Fibroblast of lung (primary cell): ENCODE measurements at regions not wholly inside any gene's neighbourhood (a gene's known extent, or its start where the extent isn't known, plus 50 kb on each side); places are given as distances from the start of the nearest gene placed in this dataset.

ENCODE experiments used
- DNase-seq, 2 donors: peaks; one replicate each; pipeline versions ENCODE4 v3.0.0 to v3.0.0-alpha.2; 2010; ENCODE audit warnings: low read depth in 2 of 2
- H2AFZ ChIP-seq: 2 replicates; pipeline ENCODE4 v1.5.1; 2012; ENCODE audit warnings: low read length, control low read depth, inconsistent platforms
- H3K27ac ChIP-seq: 2 replicates; pipeline ENCODE4 v1.5.1; 2011; ENCODE audit warnings: low read length, control low read depth; ENCODE audit not compliant: insufficient read depth
- H3K27me3 ChIP-seq: 2 replicates; pipeline ENCODE4 v1.5.1; 2011; ENCODE audit warnings: mild to moderate bottlenecking, low read length; ENCODE audit not compliant: control insufficient read depth, insufficient read depth
- H3K36me3 ChIP-seq: 2 replicates; pipeline ENCODE4 v1.5.1; 2011; ENCODE audit warnings: low read length; ENCODE audit not compliant: control insufficient read depth, insufficient read depth
- H3K4me1 ChIP-seq: 2 replicates; pipeline ENCODE4 v1.5.1; 2011; ENCODE audit warnings: low read length; ENCODE audit not compliant: control insufficient read depth, insufficient read depth; ENCODE audit errors: extremely low read depth
- H3K4me2 ChIP-seq: 2 replicates; pipeline ENCODE4 v1.5.1; 2011; ENCODE audit warnings: low read length, control low read depth; ENCODE audit not compliant: insufficient read depth; ENCODE audit errors: extremely low read depth
- H3K4me3 ChIP-seq, 4 experiments: fragments of 200-600 bp in 1 of 4; sonication (generic) in 1 of 4; replicated peaks in 1 of 4; 2 replicates each; pipeline ENCODE4 v1.5.1; 2011 to 2016; ENCODE audit warnings: low read length in 4 of 4, low read depth in 3 of 4, mild to moderate bottlenecking in 3 of 4, control low read depth in 2 of 4, inconsistent platforms in 1 of 4, mixed read lengths in 1 of 4; ENCODE audit not compliant: insufficient read depth in 1 of 4; ENCODE audit errors: control extremely low read depth in 1 of 4
- H3K79me2 ChIP-seq: 2 replicates; pipeline ENCODE4 v1.5.1; 2012; ENCODE audit warnings: mild to moderate bottlenecking, low read length, inconsistent platforms; ENCODE audit not compliant: control insufficient read depth, insufficient read depth
- H3K9ac ChIP-seq: 2 replicates; pipeline ENCODE4 v1.5.1; 2011; ENCODE audit warnings: mild to moderate bottlenecking, low read length, control low read depth; ENCODE audit not compliant: insufficient read depth
- H3K9me3 ChIP-seq: 2 replicates; pipeline ENCODE4 v1.5.1; 2012; ENCODE audit warnings: low read depth, low read length; ENCODE audit not compliant: control insufficient read depth, insufficient read depth
- H4K20me1 ChIP-seq: 2 replicates; pipeline ENCODE4 v1.5.1; 2011; ENCODE audit warnings: low read length; ENCODE audit not compliant: control insufficient read depth, insufficient read depth; ENCODE audit errors: extremely low read depth
- EZH2 ChIP-seq: IDR thresholded peaks from 2 replicates; pipeline ENCODE4 v1.5.1; 2012; ENCODE audit warnings: low read length, control low read depth, mild to moderate bottlenecking; ENCODE audit errors: missing control alignments
- TF ChIP-seq, protein P1 (sequence below), 2 donors: IDR thresholded peaks in 1 of 2; conservative IDR thresholded peaks in 1 of 2; 1 replicate in 1 of 2; 2 replicates in 1 of 2; pipeline ENCODE4 v1.5.1; 2011 to 2012; ENCODE audit warnings: low read length in 2 of 2, control low read depth in 1 of 2, inconsistent platforms in 1 of 2, low read depth in 1 of 2, mild to moderate bottlenecking in 1 of 2

DNA sequence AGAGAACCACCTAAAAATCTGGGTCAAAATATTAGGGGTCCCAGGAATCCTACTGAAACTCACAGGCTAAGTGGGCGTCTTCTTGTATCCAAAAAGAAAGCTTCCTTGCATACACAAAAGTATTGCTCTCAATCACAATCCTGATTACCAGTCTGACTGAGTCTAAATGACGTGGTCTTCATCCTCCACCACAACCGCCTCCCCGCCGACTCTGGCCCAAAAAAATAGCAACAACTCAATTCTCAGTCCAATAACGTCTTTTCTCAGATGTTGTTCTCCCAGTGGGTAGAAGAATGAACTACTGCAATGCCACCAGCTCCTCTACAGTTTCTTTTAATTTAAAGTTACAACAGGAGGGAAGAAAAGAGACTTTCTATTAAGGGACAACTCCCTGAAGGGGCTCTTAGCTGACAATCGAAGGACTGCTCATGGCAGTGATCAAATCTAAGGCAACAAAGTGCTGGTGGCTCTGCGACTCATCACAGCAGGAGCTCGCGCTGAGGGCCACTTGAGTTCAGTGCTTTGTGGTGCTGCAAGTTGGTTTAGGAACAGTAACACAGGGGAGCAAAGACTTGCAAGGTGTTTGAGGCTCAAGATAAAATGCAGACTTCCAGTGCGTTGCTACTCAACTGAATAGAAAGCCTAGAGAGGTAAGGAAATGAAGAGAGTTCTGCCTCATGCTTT lies 394.1 kb downstream of the BCAT1 start:
- no peak overlapping the region for H3K27ac ChIP-seq
- no peaks in the 10 kb centered on the region for H3K9me3 ChIP-seq

DNA sequence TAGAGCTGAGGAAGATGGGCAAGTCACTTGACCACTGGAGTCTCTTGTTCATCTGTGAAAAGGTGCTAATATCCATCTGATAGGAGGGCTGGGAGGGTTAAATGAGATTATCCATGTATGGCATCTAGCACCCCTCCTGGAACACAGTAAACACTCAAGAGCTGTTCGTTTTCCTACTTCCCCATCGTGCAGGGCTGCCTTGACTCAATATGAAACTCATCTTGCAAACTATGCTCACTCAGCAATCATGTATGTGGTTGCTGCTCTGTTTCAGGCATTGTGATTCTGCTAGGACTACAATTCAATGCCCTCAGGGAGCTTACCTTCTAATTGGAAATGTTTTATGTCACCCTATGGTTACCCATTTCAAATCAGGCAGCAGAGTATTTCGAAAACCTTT lies 395.6 kb downstream of the BCAT1 start:
- no peak overlapping the region for H3K4me2 ChIP-seq

More for the DNA sequence above, 394.1 kb downstream of the BCAT1 start:
- Histone ChIP-seq H3K4me1 (peaks cover 11% of the 10 kb centered on the region), H2AFZ (no peak overlapping the region), H3K9ac (no peak overlapping the region), H3K79me2 (peaks cover 86% of the 10 kb centered on the region), H3K4me2 (no peak overlapping the region), H3K4me3 (no peak overlapping the region), H4K20me1 (no peaks in the 10 kb centered on the region), H3K36me3 (no peaks in the 10 kb centered on the region), H3K27me3 (no peaks in the 10 kb centered on the region)
- TF ChIP-seq, protein P1, sequence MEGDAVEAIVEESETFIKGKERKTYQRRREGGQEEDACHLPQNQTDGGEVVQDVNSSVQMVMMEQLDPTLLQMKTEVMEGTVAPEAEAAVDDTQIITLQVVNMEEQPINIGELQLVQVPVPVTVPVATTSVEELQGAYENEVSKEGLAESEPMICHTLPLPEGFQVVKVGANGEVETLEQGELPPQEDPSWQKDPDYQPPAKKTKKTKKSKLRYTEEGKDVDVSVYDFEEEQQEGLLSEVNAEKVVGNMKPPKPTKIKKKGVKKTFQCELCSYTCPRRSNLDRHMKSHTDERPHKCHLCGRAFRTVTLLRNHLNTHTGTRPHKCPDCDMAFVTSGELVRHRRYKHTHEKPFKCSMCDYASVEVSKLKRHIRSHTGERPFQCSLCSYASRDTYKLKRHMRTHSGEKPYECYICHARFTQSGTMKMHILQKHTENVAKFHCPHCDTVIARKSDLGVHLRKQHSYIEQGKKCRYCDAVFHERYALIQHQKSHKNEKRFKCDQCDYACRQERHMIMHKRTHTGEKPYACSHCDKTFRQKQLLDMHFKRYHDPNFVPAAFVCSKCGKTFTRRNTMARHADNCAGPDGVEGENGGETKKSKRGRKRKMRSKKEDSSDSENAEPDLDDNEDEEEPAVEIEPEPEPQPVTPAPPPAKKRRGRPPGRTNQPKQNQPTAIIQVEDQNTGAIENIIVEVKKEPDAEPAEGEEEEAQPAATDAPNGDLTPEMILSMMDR (conservative IDR thresholded peaks at IDR 0.05 in 1 of 2, IDR thresholded peaks at IDR 0.05 in 1 of 2; ENCODE audit: low read depth in 1 of 2, low read length in 2 of 2): no peak
- TF ChIP-seq EZH2: no peak
- DNase-seq: no peak

DNA sequence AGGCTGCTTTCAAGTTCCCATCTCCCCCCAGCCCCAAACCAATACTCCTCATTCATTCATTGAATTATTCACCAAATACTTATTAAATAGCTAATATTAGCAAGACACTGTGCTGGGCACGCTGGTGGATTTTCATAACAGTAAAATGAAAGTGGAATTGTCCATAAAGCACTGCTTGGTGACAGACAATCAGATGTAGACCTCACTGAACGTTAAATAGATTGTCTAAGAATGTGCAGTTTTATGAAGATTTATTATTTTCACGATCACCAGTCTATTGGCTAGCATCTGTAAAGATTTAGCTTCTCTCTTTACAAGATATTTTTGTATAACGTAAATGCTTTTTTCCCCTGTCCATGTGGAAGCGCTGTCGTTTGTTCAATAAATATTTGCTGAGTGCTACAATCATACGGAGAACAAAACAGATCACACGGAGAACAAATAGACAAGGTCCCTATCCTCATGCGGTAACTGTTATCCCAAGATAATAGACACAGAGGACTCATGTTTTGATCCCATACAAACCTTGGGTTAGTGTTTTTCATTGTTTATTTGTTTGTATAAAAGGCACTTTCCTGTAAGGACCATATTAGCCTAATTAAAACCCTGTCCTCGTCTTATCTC lies 397.6 kb downstream of the BCAT1 start:
- TF ChIP-seq, protein P1 (conservative IDR thresholded peaks at IDR 0.05 in 1 of 2, IDR thresholded peaks at IDR 0.05 in 1 of 2; ENCODE audit: low read depth in 1 of 2, low read length in 2 of 2): no peak
- TF ChIP-seq EZH2: no peak
- no peaks in the 10 kb centered on the region for H3K27me3 ChIP-seq
- H3K27ac ChIP-seq: peak overlapping the region; percentile 17
- no peaks in the 10 kb centered on the region for H4K20me1 ChIP-seq
- H3K9ac ChIP-seq: peak overlapping the region; percentile 3
- peaks cover 11% of the 10 kb centered on the region for H3K4me1 ChIP-seq
- peak overlapping the region; percentile 69 for H3K4me2 ChIP-seq
- DNase-seq: no peak
- peak overlapping the region; percentile 35 to 44 (median 40) for H3K4me3 ChIP-seq
- peaks cover 76% of the 10 kb centered on the region for H3K79me2 ChIP-seq
- no peaks in the 10 kb centered on the region for H3K36me3 ChIP-seq
- peak overlapping the region; percentile 12 for H2AFZ ChIP-seq
- H3K9me3 ChIP-seq: no peaks in the 10 kb centered on the region

More for the DNA sequence above, 395.6 kb downstream of the BCAT1 start:
- Histone ChIP-seq H3K36me3 (no peaks in the 10 kb centered on the region), H3K4me1 (peaks cover 11% of the 10 kb centered on the region), H3K9ac (no peak overlapping the region), H3K27ac (no peak overlapping the region), H3K79me2 (peaks cover 86% of the 10 kb centered on the region), H3K9me3 (no peaks in the 10 kb centered on the region), H2AFZ (no peak overlapping the region), H3K27me3 (no peaks in the 10 kb centered on the region), H4K20me1 (no peaks in the 10 kb centered on the region), H3K4me3 (no peak overlapping the region)
- DNase-seq: no peak
- TF ChIP-seq, protein P1 (conservative IDR thresholded peaks at IDR 0.05 in 1 of 2, IDR thresholded peaks at IDR 0.05 in 1 of 2; ENCODE audit: low read depth in 1 of 2, low read length in 2 of 2): no peak
- no peak for TF ChIP-seq EZH2
